Fibroblast of lung (primary cell): ENCODE measurements at regions not wholly inside any gene's neighbourhood (a gene's known extent, or its start where the extent isn't known, plus 50 kb on each side); places are given as distances from the start of the nearest gene placed in this dataset.

Experiments used
- EZH2 ChIP-seq: IDR thresholded peaks from 2 replicates; pipeline ENCODE4 v1.5.1; 2012; ENCODE audit warnings: low read length, control low read depth, mild to moderate bottlenecking; ENCODE audit errors: missing control alignments
- TF ChIP-seq, protein P1 (sequence below), 2 donors: IDR thresholded peaks in 1 of 2; conservative IDR thresholded peaks in 1 of 2; 1 replicate in 1 of 2; 2 replicates in 1 of 2; pipeline ENCODE4 v1.5.1; 2011 to 2012; ENCODE audit warnings: low read length in 2 of 2, control low read depth in 1 of 2, inconsistent platforms in 1 of 2, low read depth in 1 of 2, mild to moderate bottlenecking in 1 of 2

DNA sequence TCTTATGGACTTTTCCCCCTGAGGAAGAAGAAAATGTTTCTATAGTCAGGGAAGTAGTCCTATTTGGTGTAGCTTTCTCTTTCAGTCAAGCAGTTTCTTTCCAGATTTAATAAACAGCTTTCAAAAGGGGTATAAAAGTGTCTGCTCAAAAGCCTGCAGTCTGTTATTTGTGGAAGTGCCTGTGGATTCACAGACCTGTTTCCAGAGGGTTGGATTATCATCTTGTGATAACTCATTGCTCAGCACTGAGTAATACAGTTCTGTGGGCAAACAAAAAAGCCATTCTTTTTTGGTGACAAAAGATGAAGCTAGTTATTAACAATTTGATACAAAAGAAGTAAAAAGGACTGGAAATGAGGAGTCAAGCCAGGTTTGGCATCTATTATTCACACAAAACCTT, 358.2 kb upstream of the ID4 start:
- no peak for TF ChIP-seq EZH2
- TF ChIP-seq, protein P1, sequence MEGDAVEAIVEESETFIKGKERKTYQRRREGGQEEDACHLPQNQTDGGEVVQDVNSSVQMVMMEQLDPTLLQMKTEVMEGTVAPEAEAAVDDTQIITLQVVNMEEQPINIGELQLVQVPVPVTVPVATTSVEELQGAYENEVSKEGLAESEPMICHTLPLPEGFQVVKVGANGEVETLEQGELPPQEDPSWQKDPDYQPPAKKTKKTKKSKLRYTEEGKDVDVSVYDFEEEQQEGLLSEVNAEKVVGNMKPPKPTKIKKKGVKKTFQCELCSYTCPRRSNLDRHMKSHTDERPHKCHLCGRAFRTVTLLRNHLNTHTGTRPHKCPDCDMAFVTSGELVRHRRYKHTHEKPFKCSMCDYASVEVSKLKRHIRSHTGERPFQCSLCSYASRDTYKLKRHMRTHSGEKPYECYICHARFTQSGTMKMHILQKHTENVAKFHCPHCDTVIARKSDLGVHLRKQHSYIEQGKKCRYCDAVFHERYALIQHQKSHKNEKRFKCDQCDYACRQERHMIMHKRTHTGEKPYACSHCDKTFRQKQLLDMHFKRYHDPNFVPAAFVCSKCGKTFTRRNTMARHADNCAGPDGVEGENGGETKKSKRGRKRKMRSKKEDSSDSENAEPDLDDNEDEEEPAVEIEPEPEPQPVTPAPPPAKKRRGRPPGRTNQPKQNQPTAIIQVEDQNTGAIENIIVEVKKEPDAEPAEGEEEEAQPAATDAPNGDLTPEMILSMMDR (conservative IDR thresholded peaks at IDR 0.05 in 1 of 2, IDR thresholded peaks at IDR 0.05 in 1 of 2; ENCODE audit: low read depth in 1 of 2, low read length in 2 of 2) = no peak
